SKM-1 (cell line): ENCODE measurements at regions not wholly inside any gene's neighbourhood (a gene's known extent, or its start where the extent isn't known, plus 50 kb on each side); places are given as distances from the start of the nearest gene placed in this dataset.
"Not testable (repeated sequence)": the region's sequence is repeated elsewhere in the genome, so short reads cannot be mapped to it uniquely, and the experiment has no call there.

Experiments
- DNase-seq: peaks from one replicate; lab custom pipeline; 2025; ENCODE audit not compliant: unreplicated experiment; lab: John Stamatoyannopoulos, UW

GRCh38 chr4:57199267-57199666, 89.1 kb upstream of the IGFBP7 start:
- no peak for DNase-seq

GRCh38 chr4:57195622-57196021, 85.4 kb upstream of the IGFBP7 start:
- DNase-seq, result no peak

GRCh38 chr4:57194068-57194611, 84.0 kb upstream of the IGFBP7 start:
- DNase-seq, result no peak

- no peak for DNase-seq
Observed at GRCh38 chr4:57193209-57193810, 83.1 kb upstream of the IGFBP7 start.

- DNase-seq, result no peak
Observed at GRCh38 chr4:57191523-57192034, 81.4 kb upstream of the IGFBP7 start.

GRCh38 chr4:57190601-57191481, 80.7 kb upstream of the IGFBP7 start:
- peak; percentile 28 for DNase-seq

- DNase-seq, result no peak
Observed at GRCh38 chr4:57187246-57187645, 77.1 kb upstream of the IGFBP7 start.

- DNase-seq, result no peak
Observed at GRCh38 chr4:57184378-57185029, 74.3 kb upstream of the IGFBP7 start.

GRCh38 chr4:57182132-57182874, 72.1 kb upstream of the IGFBP7 start:
- no peak for DNase-seq

- DNase-seq, result not testable (repeated sequence)
Observed at GRCh38 chr4:57173136-57173535, 63.0 kb upstream of the IGFBP7 start.

- no peak for DNase-seq
Observed at GRCh38 chr4:57172065-57172464, 61.9 kb upstream of the IGFBP7 start.

GRCh38 chr4:57168982-57169381, 58.8 kb upstream of the IGFBP7 start:
- no peak for DNase-seq

GRCh38 chr4:57163530-57164459, 53.6 kb upstream of the IGFBP7 start:
- peak; percentile 37 for DNase-seq

- no peak for DNase-seq
Observed at GRCh38 chr4:57162499-57163019, 52.4 kb upstream of the IGFBP7 start.
